ENCODE measurements at regions not wholly inside any gene's neighbourhood (a gene's known extent, or its start where the extent isn't known, plus 50 kb on each side); places are given as distances from the start of the nearest gene placed in this dataset.

- no peak for DNase-seq (ENCODE audit: low read depth)
Measured at GRCh38 chr7:10696064-10696463, 277.6 kb upstream of the PHF14 start.

GRCh38 chr7:10703059-10703458 is 270.6 kb upstream of the PHF14 start:
- no peak for DNase-seq (ENCODE audit: low read depth)

GRCh38 chr7:10703981-10704380 is 269.7 kb upstream of the PHF14 start:
- DNase-seq (ENCODE audit: low read depth): no peak

GRCh38 chr7:10704653-10705052 is 269.0 kb upstream of the PHF14 start:
- DNase-seq (ENCODE audit: low read depth): no peak

GRCh38 chr7:10706875-10707493 is 266.7 kb upstream of the PHF14 start:
- no peak for DNase-seq (ENCODE audit: low read depth)

- no peak for DNase-seq (ENCODE audit: low read depth)
Measured at GRCh38 chr7:10707519-10707918, 266.2 kb upstream of the PHF14 start.

- DNase-seq (ENCODE audit: low read depth): no peak
Measured at GRCh38 chr7:10708447-10708846, 265.2 kb upstream of the PHF14 start.

- no peak for DNase-seq (ENCODE audit: low read depth)
Measured at GRCh38 chr7:10718768-10719167, 254.9 kb upstream of the PHF14 start.

GRCh38 chr7:10720042-10720441 is 253.6 kb upstream of the PHF14 start:
- DNase-seq (ENCODE audit: low read depth): no peak

- no peak for DNase-seq (ENCODE audit: low read depth)
Measured at GRCh38 chr7:10721289-10721688, 252.4 kb upstream of the PHF14 start.

GRCh38 chr7:10723832-10724231 is 249.8 kb upstream of the PHF14 start:
- DNase-seq (ENCODE audit: low read depth): no peak

GRCh38 chr7:10724449-10724848 is 249.2 kb upstream of the PHF14 start:
- no peak for DNase-seq (ENCODE audit: low read depth)

GRCh38 chr7:10727636-10728035 is 246.0 kb upstream of the PHF14 start:
- DNase-seq (ENCODE audit: low read depth): no peak

- no peak for DNase-seq (ENCODE audit: low read depth)
Measured at GRCh38 chr7:10731253-10731773, 242.4 kb upstream of the PHF14 start.

GRCh38 chr7:10733747-10734146 is 239.9 kb upstream of the PHF14 start:
- no peak for DNase-seq (ENCODE audit: low read depth)

GRCh38 chr7:10734595-10734994 is 239.1 kb upstream of the PHF14 start:
- no peak for DNase-seq (ENCODE audit: low read depth)

GRCh38 chr7:10739401-10739800 is 234.3 kb upstream of the PHF14 start:
- DNase-seq (ENCODE audit: low read depth): no peak

- no peak for DNase-seq (ENCODE audit: low read depth)
Measured at GRCh38 chr7:10740805-10741204, 232.9 kb upstream of the PHF14 start.

- DNase-seq (ENCODE audit: low read depth): no peak
Measured at GRCh38 chr7:10756981-10757380, 216.7 kb upstream of the PHF14 start.

- no peak for DNase-seq (ENCODE audit: low read depth)
Measured at GRCh38 chr7:10759120-10759519, 214.6 kb upstream of the PHF14 start.

- no peak for DNase-seq (ENCODE audit: low read depth)
Measured at GRCh38 chr7:10767771-10768170, 205.9 kb upstream of the PHF14 start.

GRCh38 chr7:10770176-10770575 is 203.5 kb upstream of the PHF14 start:
- DNase-seq (ENCODE audit: low read depth): no peak

- no peak for DNase-seq (ENCODE audit: low read depth)
Measured at GRCh38 chr7:10773430-10773829, 200.2 kb upstream of the PHF14 start.
